Endodermal cell (in vitro differentiated cells): ENCODE measurements at regions not wholly inside any gene's neighbourhood (a gene's known extent, or its start where the extent isn't known, plus 50 kb on each side); places are given as distances from the start of the nearest gene placed in this dataset.

Experiments
- DNase-seq: peaks from one replicate; pipeline ENCODE4 v3.0.0-alpha.2; 2017
- H3K27ac ChIP-seq: 2 replicates; pipeline ENCODE4 v1.5.1; 2013; ENCODE audit warnings: mild to moderate bottlenecking, low read depth, low read length, moderate library complexity
- H3K27me3 ChIP-seq: 2 replicates; pipeline ENCODE4 v1.6.1; 2013; ENCODE audit warnings: mild to moderate bottlenecking, low read length, moderate library complexity; ENCODE audit not compliant: insufficient read depth, control insufficient read depth, poor library complexity, severe bottlenecking
- H3K36me3 ChIP-seq: 2 replicates; pipeline ENCODE4 v1.7.0; 2013; ENCODE audit warnings: mild to moderate bottlenecking, low read length, moderate library complexity; ENCODE audit not compliant: control insufficient read depth, insufficient read depth
- H3K4me1 ChIP-seq: one replicate; pipeline ENCODE4 v1.7.0; 2013; ENCODE audit warnings: low read length; ENCODE audit not compliant: control insufficient read depth, insufficient read depth
- H3K4me3 ChIP-seq: 2 replicates; pipeline ENCODE4 v1.5.1; 2013; ENCODE audit warnings: mild to moderate bottlenecking, low read length, moderate library complexity
- H3K9ac ChIP-seq: 2 replicates; pipeline ENCODE4 v1.6.1; 2013; ENCODE audit warnings: mild to moderate bottlenecking, low read length, moderate library complexity; ENCODE audit not compliant: poor library complexity, severe bottlenecking; ENCODE audit errors: extremely low read depth
- H3K9me3 ChIP-seq: 2 replicates; pipeline ENCODE4 v1.6.1; 2013; ENCODE audit warnings: mild to moderate bottlenecking, low read length, moderate library complexity; ENCODE audit not compliant: control insufficient read depth
- H3K27ac Mint-ChIP-seq: 2 replicates; pipeline ENCODE4 v1.8.0; 2020; ENCODE audit warnings: mixed read lengths
- H3K27me3 Mint-ChIP-seq: 2 replicates; pipeline ENCODE4 v1.8.0; 2021; ENCODE audit warnings: mild to moderate bottlenecking, mixed read lengths; ENCODE audit not compliant: insufficient read depth
- H3K36me3 Mint-ChIP-seq: 2 replicates; pipeline ENCODE4 v1.8.0; 2020; ENCODE audit warnings: low read depth, mixed read lengths
- H3K4me1 Mint-ChIP-seq: 2 replicates; pipeline ENCODE4 v1.8.0; 2020; ENCODE audit warnings: mixed read lengths
- H3K4me3 Mint-ChIP-seq: 2 replicates; pipeline ENCODE4 v1.8.0; 2020; ENCODE audit warnings: mild to moderate bottlenecking, moderate library complexity, mixed read lengths
- H3K9me3 Mint-ChIP-seq: 2 replicates; pipeline ENCODE4 v1.8.0; 2020; ENCODE audit warnings: mild to moderate bottlenecking, mixed read lengths
- WGBS, 2 experiments: methylation state at CpG; one replicate each; pipeline versions ENCODE4 v1.1.5 to v1.1.7; 2013; ENCODE audit warnings: missing lambda C conversion rate in 2 of 2, mixed read lengths in 1 of 2; ENCODE audit not compliant: insufficient coverage in 1 of 2, insufficient read length in 1 of 2; 5-methylcytosine and 5-hydroxymethylcytosine counted together
- TF ChIP-seq, protein P1 (sequence below): fragments of 200-600 bp; sonication (generic); conservative IDR thresholded peaks from 2 replicates; pipeline ENCODE4 v1.5.0; 2021; ENCODE audit warnings: antibody characterized with exemption, mild to moderate bottlenecking

DNA sequence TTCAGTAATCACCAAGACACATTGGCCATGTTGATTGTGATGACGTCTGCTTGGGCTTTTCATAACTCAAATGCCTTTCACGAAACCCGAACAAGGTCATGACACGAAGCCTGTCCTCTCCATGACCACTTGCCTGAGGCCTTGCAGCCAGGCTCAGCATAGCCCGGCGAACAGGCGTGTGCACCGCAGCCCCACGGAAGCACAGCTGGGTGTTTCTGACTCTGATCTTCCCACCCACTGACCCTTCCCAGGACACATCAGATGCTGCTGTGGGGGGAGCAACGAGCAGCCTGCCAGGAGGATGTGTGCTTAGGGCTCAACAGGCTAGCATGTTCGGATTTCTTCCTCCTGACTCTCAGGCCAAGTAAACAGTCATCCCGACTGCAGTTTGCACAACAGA, 369.4 kb upstream of the SALL3 start:
- peaks cover 1% of the 10 kb centered on the region for H3K9me3 Mint-ChIP-seq
- Histone ChIP-seq H3K4me1 (no peaks in the 10 kb centered on the region), H3K9ac (no peak overlapping the region), H3K4me3 (no peak overlapping the region), H3K27me3 (no peaks in the 10 kb centered on the region), H3K36me3 (no peaks in the 10 kb centered on the region), H3K27ac (no peak overlapping the region), H3K9me3 (no peaks in the 10 kb centered on the region)
- TF ChIP-seq, protein P1, sequence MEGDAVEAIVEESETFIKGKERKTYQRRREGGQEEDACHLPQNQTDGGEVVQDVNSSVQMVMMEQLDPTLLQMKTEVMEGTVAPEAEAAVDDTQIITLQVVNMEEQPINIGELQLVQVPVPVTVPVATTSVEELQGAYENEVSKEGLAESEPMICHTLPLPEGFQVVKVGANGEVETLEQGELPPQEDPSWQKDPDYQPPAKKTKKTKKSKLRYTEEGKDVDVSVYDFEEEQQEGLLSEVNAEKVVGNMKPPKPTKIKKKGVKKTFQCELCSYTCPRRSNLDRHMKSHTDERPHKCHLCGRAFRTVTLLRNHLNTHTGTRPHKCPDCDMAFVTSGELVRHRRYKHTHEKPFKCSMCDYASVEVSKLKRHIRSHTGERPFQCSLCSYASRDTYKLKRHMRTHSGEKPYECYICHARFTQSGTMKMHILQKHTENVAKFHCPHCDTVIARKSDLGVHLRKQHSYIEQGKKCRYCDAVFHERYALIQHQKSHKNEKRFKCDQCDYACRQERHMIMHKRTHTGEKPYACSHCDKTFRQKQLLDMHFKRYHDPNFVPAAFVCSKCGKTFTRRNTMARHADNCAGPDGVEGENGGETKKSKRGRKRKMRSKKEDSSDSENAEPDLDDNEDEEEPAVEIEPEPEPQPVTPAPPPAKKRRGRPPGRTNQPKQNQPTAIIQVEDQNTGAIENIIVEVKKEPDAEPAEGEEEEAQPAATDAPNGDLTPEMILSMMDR: no peak
- WGBS, 2 experiments: 94 to 96% methylated on average over 10 to 12 of the region's 12 CpGs
- no peak overlapping the region for H3K27ac Mint-ChIP-seq
- peak; percentile 24 for DNase-seq
- H3K4me1 Mint-ChIP-seq: no peaks in the 10 kb centered on the region
- no peaks in the 10 kb centered on the region for H3K27me3 Mint-ChIP-seq
- no peak overlapping the region for H3K4me3 Mint-ChIP-seq
- no peaks in the 10 kb centered on the region for H3K36me3 Mint-ChIP-seq

GRCh38 chr18:78611201-78611800, 368.3 kb upstream of the SALL3 start:
- H3K27me3 ChIP-seq: no peaks in the 10 kb centered on the region
- Mint-ChIP-seq H3K27me3 (no peaks in the 10 kb centered on the region), H3K36me3 (no peaks in the 10 kb centered on the region), H3K9me3 (peaks cover 1% of the 10 kb centered on the region), H3K4me3 (no peak overlapping the region), H3K27ac (no peak overlapping the region), H3K4me1 (no peaks in the 10 kb centered on the region)
- H3K9ac ChIP-seq: no peak overlapping the region
- H3K4me1 ChIP-seq: no peaks in the 10 kb centered on the region
- H3K36me3 ChIP-seq: no peaks in the 10 kb centered on the region
- TF ChIP-seq, protein P1: no peak
- WGBS, 2 experiments: 93 to 97% methylated on average over 9 to 16 of the region's 16 CpGs
- peak; percentile 23 for DNase-seq
- no peaks in the 10 kb centered on the region for H3K9me3 ChIP-seq
- H3K27ac ChIP-seq: no peak overlapping the region
- H3K4me3 ChIP-seq: no peak overlapping the region

DNA sequence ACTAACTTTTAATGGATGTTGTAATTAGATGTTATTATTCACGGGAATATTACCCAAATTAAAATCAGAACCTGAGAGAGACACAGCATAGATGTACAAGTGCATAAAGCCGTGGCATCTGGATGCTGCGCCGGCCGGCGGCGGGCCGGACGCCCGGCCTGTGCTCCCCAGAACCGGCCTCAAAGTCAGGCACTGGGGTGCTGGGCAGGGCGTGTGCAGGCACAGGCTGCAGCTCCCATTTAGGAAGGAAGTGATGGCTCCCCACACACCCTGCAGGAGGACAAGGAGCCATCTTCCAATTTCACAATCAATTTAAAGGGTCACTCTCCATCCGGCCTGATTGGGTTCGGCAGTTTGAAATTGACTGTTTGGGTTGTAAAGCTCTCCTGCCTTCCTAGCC, 367.7 kb upstream of the SALL3 start:
- WGBS, 2 experiments: 93 to 95% methylated on average over 7 to 14 of the region's 14 CpGs
- Mint-ChIP-seq H3K9me3 (peaks cover 7% of the 10 kb centered on the region), H3K4me3 (no peak overlapping the region), H3K27me3 (no peaks in the 10 kb centered on the region), H3K27ac (no peak overlapping the region), H3K4me1 (no peaks in the 10 kb centered on the region), H3K36me3 (no peaks in the 10 kb centered on the region)
- no peaks in the 10 kb centered on the region for H3K9me3 ChIP-seq
- no peak overlapping the region for H3K9ac ChIP-seq
- no peaks in the 10 kb centered on the region for H3K4me1 ChIP-seq
- TF ChIP-seq, protein P1: no peak
- no peaks in the 10 kb centered on the region for H3K27me3 ChIP-seq
- H3K27ac ChIP-seq: no peak overlapping the region
- no peaks in the 10 kb centered on the region for H3K36me3 ChIP-seq
- H3K4me3 ChIP-seq: no peak overlapping the region
- peak; percentile 13 for DNase-seq
